A673 (cell line): ENCODE measurements at regions not wholly inside any gene's neighbourhood (a gene's known extent, or its start where the extent isn't known, plus 50 kb on each side); places are given as distances from the start of the nearest gene placed in this dataset.

Experiments
- CTCF ChIP-seq: fragments of 300-800, 200-600 bp; sonication (generic); conservative IDR thresholded peaks from 2 replicates; pipeline ENCODE4 v1.5.1; 2017; ENCODE audit warnings: low read depth, mild to moderate bottlenecking, antibody characterized with exemption, low read length, moderate library complexity, mixed read lengths
- EZH2 ChIP-seq: fragments of 200-600 bp; sonication (generic); IDR thresholded peaks from 2 replicates; pipeline ENCODE4 v1.6.1; 2017; ENCODE audit warnings: borderline replicate concordance, low read depth, mild to moderate bottlenecking, mixed read lengths, antibody characterized with exemption, low read length; ENCODE audit not compliant: poor library complexity, severe bottlenecking

GRCh38 chr17:54505404-54505803 lies 395.2 kb upstream of the TOM1L1 start:
- TF ChIP-seq CTCF (no peak), EZH2 (no peak)
